Fibroblast of lung (primary cell): ENCODE measurements at regions not wholly inside any gene's neighbourhood (a gene's known extent, or its start where the extent isn't known, plus 50 kb on each side); places are given as distances from the start of the nearest gene placed in this dataset.

Experiments
- EZH2 ChIP-seq: IDR thresholded peaks from 2 replicates; pipeline ENCODE4 v1.5.1; 2012; ENCODE audit warnings: low read length, control low read depth, mild to moderate bottlenecking; ENCODE audit errors: missing control alignments
- TF ChIP-seq, protein P1 (sequence below), 2 donors: IDR thresholded peaks in 1 of 2; conservative IDR thresholded peaks in 1 of 2; 1 replicate in 1 of 2; 2 replicates in 1 of 2; pipeline ENCODE4 v1.5.1; 2011 to 2012; ENCODE audit warnings: low read length in 2 of 2, control low read depth in 1 of 2, inconsistent platforms in 1 of 2, low read depth in 1 of 2, mild to moderate bottlenecking in 1 of 2

DNA sequence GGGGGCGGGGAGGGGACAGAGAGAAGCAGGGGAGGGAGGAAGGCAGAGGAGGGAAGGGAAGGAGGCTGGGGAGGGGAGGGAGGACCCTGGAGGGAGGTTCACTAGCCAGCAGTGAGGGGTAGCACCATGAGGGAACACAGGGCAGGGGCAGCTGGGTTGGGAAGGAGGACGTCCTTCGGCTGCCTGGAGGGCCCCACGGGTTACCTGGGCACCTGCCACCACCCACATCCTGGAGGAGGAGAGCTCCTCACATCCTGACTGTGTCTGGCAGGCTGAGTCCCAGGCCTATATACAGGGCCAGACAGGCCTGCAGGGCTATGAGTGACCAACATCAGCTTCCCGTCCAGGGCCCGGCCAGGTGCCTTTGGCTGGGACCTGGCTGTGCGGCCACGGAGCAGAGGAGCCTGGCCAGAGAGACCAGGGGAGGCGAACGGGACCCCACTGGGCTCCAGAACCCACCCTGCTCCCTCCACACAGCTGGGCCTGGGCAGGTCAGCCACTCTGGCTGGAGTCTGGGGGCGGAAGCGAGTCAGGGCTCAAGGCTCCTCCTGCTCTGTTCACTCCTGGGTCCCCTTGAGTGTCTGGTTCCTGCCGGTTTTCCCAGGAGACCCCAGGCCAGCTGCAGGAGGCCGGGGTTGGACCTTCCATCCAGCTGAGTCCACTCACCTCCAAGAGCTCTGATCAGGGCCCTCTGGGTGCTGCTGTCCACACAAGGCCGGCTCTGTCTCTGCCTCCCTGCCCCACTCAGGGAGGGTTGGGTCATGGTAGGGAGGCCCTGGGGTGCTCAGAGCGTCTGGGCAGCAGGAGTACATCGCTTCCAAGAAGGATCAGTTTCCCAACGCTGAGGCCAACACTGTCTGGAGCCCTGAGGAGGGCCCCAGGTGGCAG, 677.7 kb downstream of the BRD1 start:
- no peak for TF ChIP-seq EZH2
- TF ChIP-seq, protein P1, sequence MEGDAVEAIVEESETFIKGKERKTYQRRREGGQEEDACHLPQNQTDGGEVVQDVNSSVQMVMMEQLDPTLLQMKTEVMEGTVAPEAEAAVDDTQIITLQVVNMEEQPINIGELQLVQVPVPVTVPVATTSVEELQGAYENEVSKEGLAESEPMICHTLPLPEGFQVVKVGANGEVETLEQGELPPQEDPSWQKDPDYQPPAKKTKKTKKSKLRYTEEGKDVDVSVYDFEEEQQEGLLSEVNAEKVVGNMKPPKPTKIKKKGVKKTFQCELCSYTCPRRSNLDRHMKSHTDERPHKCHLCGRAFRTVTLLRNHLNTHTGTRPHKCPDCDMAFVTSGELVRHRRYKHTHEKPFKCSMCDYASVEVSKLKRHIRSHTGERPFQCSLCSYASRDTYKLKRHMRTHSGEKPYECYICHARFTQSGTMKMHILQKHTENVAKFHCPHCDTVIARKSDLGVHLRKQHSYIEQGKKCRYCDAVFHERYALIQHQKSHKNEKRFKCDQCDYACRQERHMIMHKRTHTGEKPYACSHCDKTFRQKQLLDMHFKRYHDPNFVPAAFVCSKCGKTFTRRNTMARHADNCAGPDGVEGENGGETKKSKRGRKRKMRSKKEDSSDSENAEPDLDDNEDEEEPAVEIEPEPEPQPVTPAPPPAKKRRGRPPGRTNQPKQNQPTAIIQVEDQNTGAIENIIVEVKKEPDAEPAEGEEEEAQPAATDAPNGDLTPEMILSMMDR (conservative IDR thresholded peaks at IDR 0.05 in 1 of 2, IDR thresholded peaks at IDR 0.05 in 1 of 2; ENCODE audit: low read depth in 1 of 2, low read length in 2 of 2), result no peak
